ENCODE measurements at regions not wholly inside any gene's neighbourhood (a gene's known extent, or its start where the extent isn't known, plus 50 kb on each side); places are given as distances from the start of the nearest gene placed in this dataset.

DNA sequence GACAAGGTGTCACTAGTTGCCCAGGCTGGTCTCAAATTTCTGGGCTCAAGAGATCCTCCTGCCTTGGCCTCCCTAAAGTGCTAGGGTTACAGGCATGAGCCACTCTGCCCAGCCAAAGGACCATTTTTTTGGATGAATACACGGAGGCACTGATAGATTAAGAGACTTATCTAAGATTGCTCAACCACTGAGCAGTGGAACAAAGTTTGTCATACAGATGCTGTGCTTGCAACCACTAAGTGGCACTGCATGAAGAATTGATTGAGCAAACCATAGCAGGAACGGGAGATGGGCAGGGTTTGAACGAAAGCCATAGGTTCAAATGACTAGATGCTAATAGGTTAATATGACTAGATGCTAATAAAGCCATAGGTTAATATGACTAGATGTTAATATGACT lies 61.1 kb downstream of the EBLN1 start:
- no peak for TF ChIP-seq SREBF2 (IDR thresholded peaks at IDR 0.05)
- no peak for TF ChIP-seq POLR2AphosphoS2 (conservative IDR thresholded peaks at IDR 0.05; ENCODE audit: low read length)
- no peak for TF ChIP-seq CTCF (IDR thresholded peaks at IDR 0.05)
- TF ChIP-seq, protein P1, sequence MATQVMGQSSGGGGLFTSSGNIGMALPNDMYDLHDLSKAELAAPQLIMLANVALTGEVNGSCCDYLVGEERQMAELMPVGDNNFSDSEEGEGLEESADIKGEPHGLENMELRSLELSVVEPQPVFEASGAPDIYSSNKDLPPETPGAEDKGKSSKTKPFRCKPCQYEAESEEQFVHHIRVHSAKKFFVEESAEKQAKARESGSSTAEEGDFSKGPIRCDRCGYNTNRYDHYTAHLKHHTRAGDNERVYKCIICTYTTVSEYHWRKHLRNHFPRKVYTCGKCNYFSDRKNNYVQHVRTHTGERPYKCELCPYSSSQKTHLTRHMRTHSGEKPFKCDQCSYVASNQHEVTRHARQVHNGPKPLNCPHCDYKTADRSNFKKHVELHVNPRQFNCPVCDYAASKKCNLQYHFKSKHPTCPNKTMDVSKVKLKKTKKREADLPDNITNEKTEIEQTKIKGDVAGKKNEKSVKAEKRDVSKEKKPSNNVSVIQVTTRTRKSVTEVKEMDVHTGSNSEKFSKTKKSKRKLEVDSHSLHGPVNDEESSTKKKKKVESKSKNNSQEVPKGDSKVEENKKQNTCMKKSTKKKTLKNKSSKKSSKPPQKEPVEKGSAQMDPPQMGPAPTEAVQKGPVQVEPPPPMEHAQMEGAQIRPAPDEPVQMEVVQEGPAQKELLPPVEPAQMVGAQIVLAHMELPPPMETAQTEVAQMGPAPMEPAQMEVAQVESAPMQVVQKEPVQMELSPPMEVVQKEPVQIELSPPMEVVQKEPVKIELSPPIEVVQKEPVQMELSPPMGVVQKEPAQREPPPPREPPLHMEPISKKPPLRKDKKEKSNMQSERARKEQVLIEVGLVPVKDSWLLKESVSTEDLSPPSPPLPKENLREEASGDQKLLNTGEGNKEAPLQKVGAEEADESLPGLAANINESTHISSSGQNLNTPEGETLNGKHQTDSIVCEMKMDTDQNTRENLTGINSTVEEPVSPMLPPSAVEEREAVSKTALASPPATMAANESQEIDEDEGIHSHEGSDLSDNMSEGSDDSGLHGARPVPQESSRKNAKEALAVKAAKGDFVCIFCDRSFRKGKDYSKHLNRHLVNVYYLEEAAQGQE (IDR thresholded peaks at IDR 0.05) = no peak
- no peak for TF ChIP-seq HEYL (CRISPR knock-in tag; IDR thresholded peaks at IDR 0.05)
- no peak for TF ChIP-seq JUNB (IDR thresholded peaks at IDR 0.05)

All from A549 (cell line).